CD4-positive, alpha-beta T cell (primary cell): ENCODE measurements at regions not wholly inside any gene's neighbourhood (a gene's known extent, or its start where the extent isn't known, plus 50 kb on each side); places are given as distances from the start of the nearest gene placed in this dataset.

Experiments
- ATAC-seq: fragments of 200-7000 bp; cut with Tn5 transposase; one replicate; pipeline ENCODE4 v1.10.0; 2022; ENCODE audit warnings: mild to moderate bottlenecking; ENCODE audit not compliant: poor library complexity
- CTCF ChIA-PET: fragments of 350-600 bp; sonication (Branson Sonifier 250); formaldehyde crosslinking; loops from one replicate; lab custom pipeline; 2021; ENCODE audit warnings: antibody characterized with exemption, inconsistent platforms; lab: Charles Lee
- POLR2A ChIA-PET: fragments of 350-600 bp; sonication (Branson Sonifier 250); formaldehyde crosslinking; loops from one replicate; lab custom pipeline; 2021; ENCODE audit warnings: antibody characterized with exemption, inconsistent platforms; lab: Charles Lee
- DNase-seq, 14 experiments: peaks; one replicate each; pipeline ENCODE4 v3.0.0-alpha.2; 2013 to 2020; ENCODE audit warnings: mixed read lengths in 2 of 14
- H3K27ac ChIP-seq, 2 donors: one replicate each; pipeline versions ENCODE4 v1.5.1 to v1.7.0; 2013; ENCODE audit warnings: low read length in 2 of 2, low read depth in 1 of 2, mild to moderate bottlenecking in 1 of 2
- H3K27me3 ChIP-seq, 2 experiments: 1 replicate in 1 of 2; 2 replicates in 1 of 2; pipeline versions ENCODE4 v1.6.1 to v1.7.0; 2013; ENCODE audit warnings: low read length in 2 of 2, control low read depth in 1 of 2, mild to moderate bottlenecking in 1 of 2, moderate library complexity in 1 of 2; ENCODE audit not compliant: insufficient read depth in 2 of 2, control insufficient read depth in 1 of 2
- H3K36me3 ChIP-seq: one replicate; pipeline ENCODE4 v1.6.1; 2013; ENCODE audit warnings: low read length, control low read depth; ENCODE audit not compliant: insufficient read depth
- H3K4me1 ChIP-seq: one replicate; pipeline ENCODE4 v1.6.1; 2013; ENCODE audit warnings: low read length, control low read depth; ENCODE audit not compliant: insufficient read depth
- H3K4me3 ChIP-seq: one replicate; pipeline ENCODE4 v1.5.1; 2013; ENCODE audit warnings: mild to moderate bottlenecking, low read length, moderate library complexity
- H3K9me3 ChIP-seq, 2 experiments: 1 replicate in 1 of 2; 2 replicates in 1 of 2; pipeline versions ENCODE4 v1.6.1 to v1.7.0; 2013; ENCODE audit warnings: low read length in 2 of 2, mild to moderate bottlenecking in 2 of 2, control low read depth in 1 of 2, moderate library complexity in 1 of 2; ENCODE audit not compliant: control insufficient read depth in 1 of 2, insufficient read depth in 1 of 2
- H3K27ac Mint-ChIP-seq: one replicate; pipeline ENCODE4 v1.8.0; 2020; ENCODE audit warnings: mixed read lengths
- H3K27me3 Mint-ChIP-seq: one replicate; pipeline ENCODE4 v1.8.0; 2021; ENCODE audit warnings: mixed read lengths
- H3K36me3 Mint-ChIP-seq: one replicate; pipeline ENCODE4 v1.8.0; 2021; ENCODE audit warnings: low read depth, mixed read lengths
- H3K4me1 Mint-ChIP-seq: one replicate; pipeline ENCODE4 v1.8.0; 2021; ENCODE audit warnings: low read depth, mixed read lengths
- H3K4me3 Mint-ChIP-seq: one replicate; pipeline ENCODE4 v1.8.0; 2020; ENCODE audit warnings: mild to moderate bottlenecking, mixed read lengths
- H3K9me3 Mint-ChIP-seq: one replicate; pipeline ENCODE4 v1.8.0; 2020; ENCODE audit warnings: mixed read lengths
- intact Hi-C, 2 experiments: fragments of 100-400 bp; cut with DNase I in 1 of 2; cut with micrococcal nuclease in 1 of 2; formaldehyde crosslinking; loops; one replicate each; pipeline versions ENCODE4 v1.15.1 to v1.9.0; 2023 to 2025; cut with DNase I, micrococcal nuclease
- TF ChIP-seq, protein P1 (sequence below): fragments of 200-600 bp; IDR thresholded peaks from one replicate; pipeline ENCODE4 v1.8.0; 2022; ENCODE audit warnings: antibody characterized with exemption, mild to moderate bottlenecking

DNA sequence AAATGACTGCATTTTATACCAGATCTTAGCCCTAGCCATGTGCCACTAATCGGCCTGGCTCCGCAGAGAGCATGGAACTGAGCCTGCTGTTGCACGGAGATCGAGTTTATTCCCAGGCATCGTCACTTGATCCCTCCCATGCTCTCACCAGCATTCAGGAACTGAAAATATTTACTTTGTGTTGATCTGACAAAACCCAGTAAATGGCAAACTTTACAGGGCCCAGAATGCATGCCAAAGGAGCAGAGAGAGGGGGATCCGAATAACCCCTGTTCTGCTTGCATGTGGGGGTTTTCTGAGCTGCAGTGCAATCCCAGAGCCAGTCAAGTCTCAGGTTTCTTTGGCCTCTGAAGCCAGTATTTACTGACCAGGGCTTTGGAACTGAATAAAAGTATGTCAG, 87.3 kb downstream of the GAS1 start:
- H3K27me3 ChIP-seq = peaks cover 0 to 6% of the 10 kb centered on the region in 2 experiments
- Mint-ChIP-seq H3K36me3 (no peaks in the 10 kb centered on the region), H3K27me3 (peaks cover 44% of the 10 kb centered on the region), H3K4me1 (no peaks in the 10 kb centered on the region), H3K9me3 (no peaks in the 10 kb centered on the region), H3K4me3 (no peak overlapping the region), H3K27ac (no peak overlapping the region)
- H3K4me1 ChIP-seq = no peaks in the 10 kb centered on the region
- no peaks in the 10 kb centered on the region for H3K9me3 ChIP-seq
- CTCF ChIA-PET = no interaction called here
- H3K4me3 ChIP-seq = no peak overlapping the region
- DNase-seq = no peak
- no peak overlapping the region for H3K27ac ChIP-seq
- intact Hi-C loops = no loop called here
- no peak for ATAC-seq
- TF ChIP-seq, protein P1, sequence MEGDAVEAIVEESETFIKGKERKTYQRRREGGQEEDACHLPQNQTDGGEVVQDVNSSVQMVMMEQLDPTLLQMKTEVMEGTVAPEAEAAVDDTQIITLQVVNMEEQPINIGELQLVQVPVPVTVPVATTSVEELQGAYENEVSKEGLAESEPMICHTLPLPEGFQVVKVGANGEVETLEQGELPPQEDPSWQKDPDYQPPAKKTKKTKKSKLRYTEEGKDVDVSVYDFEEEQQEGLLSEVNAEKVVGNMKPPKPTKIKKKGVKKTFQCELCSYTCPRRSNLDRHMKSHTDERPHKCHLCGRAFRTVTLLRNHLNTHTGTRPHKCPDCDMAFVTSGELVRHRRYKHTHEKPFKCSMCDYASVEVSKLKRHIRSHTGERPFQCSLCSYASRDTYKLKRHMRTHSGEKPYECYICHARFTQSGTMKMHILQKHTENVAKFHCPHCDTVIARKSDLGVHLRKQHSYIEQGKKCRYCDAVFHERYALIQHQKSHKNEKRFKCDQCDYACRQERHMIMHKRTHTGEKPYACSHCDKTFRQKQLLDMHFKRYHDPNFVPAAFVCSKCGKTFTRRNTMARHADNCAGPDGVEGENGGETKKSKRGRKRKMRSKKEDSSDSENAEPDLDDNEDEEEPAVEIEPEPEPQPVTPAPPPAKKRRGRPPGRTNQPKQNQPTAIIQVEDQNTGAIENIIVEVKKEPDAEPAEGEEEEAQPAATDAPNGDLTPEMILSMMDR = no peak
- POLR2A ChIA-PET = no interaction called here
- H3K36me3 ChIP-seq = no peaks in the 10 kb centered on the region

DNA sequence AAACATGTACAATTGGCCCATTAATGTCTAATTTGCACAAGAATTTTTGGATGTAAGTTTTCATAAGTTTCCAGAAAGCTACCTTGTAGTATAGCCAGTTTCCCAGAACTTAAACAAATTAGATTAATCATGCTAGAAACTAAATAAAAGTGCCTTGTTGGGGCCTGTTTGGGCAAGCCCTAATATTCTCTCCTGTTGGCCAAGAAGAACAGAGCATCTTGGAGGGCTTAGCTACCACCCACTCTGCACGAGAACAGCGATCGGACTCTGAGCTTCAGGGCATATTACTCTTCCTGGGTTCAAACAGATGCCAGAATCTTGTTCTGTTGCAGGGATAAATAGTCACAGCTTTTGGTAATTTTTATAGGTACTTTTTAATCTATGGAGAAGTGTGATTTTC, 88.2 kb downstream of the GAS1 start:
- no peaks in the 10 kb centered on the region for H3K36me3 ChIP-seq
- DNase-seq = no peak
- ChIA-PET CTCF (no interaction called here), POLR2A (no interaction called here)
- no peaks in the 10 kb centered on the region for H3K9me3 ChIP-seq
- peaks cover 35% of the 10 kb centered on the region for H3K27me3 Mint-ChIP-seq
- intact Hi-C loops = no loop called here
- H3K27ac Mint-ChIP-seq = no peak overlapping the region
- no peak overlapping the region for H3K4me3 ChIP-seq
- H3K4me1 ChIP-seq = no peaks in the 10 kb centered on the region
- no peaks in the 10 kb centered on the region for H3K4me1 Mint-ChIP-seq
- no peak overlapping the region for H3K27ac ChIP-seq
- TF ChIP-seq, protein P1 = no peak
- peaks cover 0 to 3% of the 10 kb centered on the region in 2 experiments for H3K27me3 ChIP-seq
- H3K36me3 Mint-ChIP-seq = no peaks in the 10 kb centered on the region
- no peaks in the 10 kb centered on the region for H3K9me3 Mint-ChIP-seq
- ATAC-seq = no peak
- no peak overlapping the region for H3K4me3 Mint-ChIP-seq

DNA sequence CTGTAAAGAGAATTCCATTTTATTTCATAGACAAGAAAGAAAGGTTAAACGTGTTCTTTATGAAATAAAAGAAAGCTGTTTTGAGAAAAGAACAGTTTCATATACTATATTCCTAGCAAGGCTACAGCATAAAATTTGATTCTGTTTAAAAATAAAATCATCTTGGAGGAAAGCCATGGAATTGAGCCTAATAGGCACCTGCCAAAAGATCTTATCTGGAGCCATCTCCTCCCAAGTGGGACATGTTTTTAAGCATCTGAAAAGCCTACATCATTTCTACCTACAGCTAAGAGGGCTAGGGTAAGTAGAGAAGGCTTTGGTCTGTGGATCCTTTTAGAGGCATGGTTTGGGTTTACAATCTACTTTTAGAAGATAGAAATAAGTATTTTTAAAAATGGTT, 89.3 kb downstream of the GAS1 start:
- Histone ChIP-seq H3K4me1 (no peaks in the 10 kb centered on the region), H3K27ac (no peak overlapping the region), H3K4me3 (no peak overlapping the region), H3K36me3 (no peaks in the 10 kb centered on the region), H3K27me3 (peaks cover 0 to 3% of the 10 kb centered on the region in 2 experiments), H3K9me3 (no peaks in the 10 kb centered on the region)
- no peaks in the 10 kb centered on the region for H3K4me1 Mint-ChIP-seq
- CTCF ChIA-PET = no interaction called here
- H3K27ac Mint-ChIP-seq = no peak overlapping the region
- ATAC-seq (no peak), DNase-seq (no peak)
- H3K27me3 Mint-ChIP-seq = peaks cover 41% of the 10 kb centered on the region
- H3K4me3 Mint-ChIP-seq = no peak overlapping the region
- intact Hi-C loops = no loop called here
- H3K36me3 Mint-ChIP-seq = no peaks in the 10 kb centered on the region
- POLR2A ChIA-PET = no interaction called here
- H3K9me3 Mint-ChIP-seq = no peaks in the 10 kb centered on the region
- TF ChIP-seq, protein P1 = no peak
